NAMALWA (cell line): ENCODE measurements at regions not wholly inside any gene's neighbourhood (a gene's known extent, or its start where the extent isn't known, plus 50 kb on each side); places are given as distances from the start of the nearest gene placed in this dataset.
"Not testable (repeated sequence)": the region's sequence is repeated elsewhere in the genome, so short reads cannot be mapped to it uniquely, and the experiment has no call there.

Experiments
- DNase-seq: peaks from one replicate; pipeline ENCODE4 v3.0.0-alpha.2; 2015; ENCODE audit warnings: low spot score

GRCh38 chr5:56382896-56383295, 149.8 kb upstream of the ANKRD55 start:
- DNase-seq = no peak

GRCh38 chr5:56377573-56377972, 144.4 kb upstream of the ANKRD55 start:
- DNase-seq = no peak

- DNase-seq = no peak
Measured at GRCh38 chr5:56376128-56376527, 143.0 kb upstream of the ANKRD55 start.

DNA sequence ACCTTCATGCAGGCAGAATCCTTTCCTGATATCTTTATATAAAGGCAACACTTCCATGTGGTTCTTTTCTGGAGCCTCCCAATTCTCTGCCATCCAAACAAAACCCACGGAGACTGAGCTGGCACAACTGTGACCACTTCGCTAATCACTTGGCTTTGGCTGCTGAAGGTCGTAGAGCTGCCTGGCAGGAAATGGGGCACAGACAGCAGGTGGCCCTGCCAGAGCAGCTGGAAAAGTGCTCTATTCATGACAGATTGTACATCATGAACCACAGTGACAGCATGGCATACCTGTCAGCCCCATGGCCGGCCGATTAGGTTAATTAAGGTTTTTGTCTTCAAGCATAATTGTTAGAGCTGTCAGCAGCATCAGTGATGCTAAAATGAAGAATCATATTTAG, 141.9 kb upstream of the ANKRD55 start:
- no peak for DNase-seq

- not testable (repeated sequence) for DNase-seq
Measured at GRCh38 chr5:56372491-56372890, 139.4 kb upstream of the ANKRD55 start.

DNA sequence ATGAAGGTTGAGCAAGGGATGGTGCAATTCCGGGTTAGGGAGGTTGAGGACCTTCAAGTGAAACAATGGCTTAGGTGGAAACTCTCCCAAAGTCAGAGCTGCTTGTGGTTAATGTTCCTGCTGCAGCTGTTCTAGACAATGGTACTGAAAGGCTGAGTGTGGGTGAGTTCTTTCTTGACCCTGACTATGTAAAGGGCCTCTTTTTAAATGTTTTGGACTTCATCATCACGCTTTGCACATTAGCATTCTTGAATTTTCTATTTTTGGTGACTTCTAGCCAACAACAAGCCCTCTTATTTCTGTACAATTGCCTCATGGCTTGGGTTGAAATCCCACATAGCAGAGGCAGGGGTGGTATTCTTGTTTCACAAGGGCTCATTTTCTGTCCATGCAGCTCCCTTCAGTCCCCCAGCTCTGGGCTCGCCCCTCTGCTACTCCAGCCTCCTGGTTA, 136.3 kb upstream of the ANKRD55 start:
- DNase-seq = no peak

DNA sequence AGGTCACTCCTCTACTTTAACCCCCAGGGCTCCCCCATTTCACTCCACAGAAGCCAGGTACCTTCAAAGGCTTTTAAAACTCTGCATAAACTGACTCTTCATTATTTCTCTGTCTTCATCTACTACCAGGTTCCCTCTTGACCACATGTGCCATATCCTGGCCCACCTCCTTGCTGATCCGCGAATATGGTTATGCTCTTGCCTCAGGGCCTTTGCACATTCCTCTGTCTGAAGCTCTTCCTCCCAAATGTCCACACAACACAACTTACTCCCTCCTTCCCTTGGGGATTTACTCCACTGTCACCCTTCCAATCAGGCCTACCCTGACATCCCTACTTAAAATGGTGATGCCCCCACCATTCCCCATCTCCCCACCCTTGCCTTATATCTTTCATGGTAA, 134.6 kb upstream of the ANKRD55 start:
- no peak for DNase-seq

- DNase-seq = no peak
Measured at GRCh38 chr5:56366986-56367385, 133.9 kb upstream of the ANKRD55 start.

- DNase-seq = no peak
Measured at GRCh38 chr5:56361398-56361797, 128.3 kb upstream of the ANKRD55 start.

GRCh38 chr5:56360816-56361215, 127.7 kb upstream of the ANKRD55 start:
- no peak for DNase-seq

GRCh38 chr5:56359809-56360685, 126.9 kb upstream of the ANKRD55 start:
- DNase-seq = no peak

GRCh38 chr5:56358703-56359681, 125.9 kb upstream of the ANKRD55 start:
- DNase-seq = no peak

DNA sequence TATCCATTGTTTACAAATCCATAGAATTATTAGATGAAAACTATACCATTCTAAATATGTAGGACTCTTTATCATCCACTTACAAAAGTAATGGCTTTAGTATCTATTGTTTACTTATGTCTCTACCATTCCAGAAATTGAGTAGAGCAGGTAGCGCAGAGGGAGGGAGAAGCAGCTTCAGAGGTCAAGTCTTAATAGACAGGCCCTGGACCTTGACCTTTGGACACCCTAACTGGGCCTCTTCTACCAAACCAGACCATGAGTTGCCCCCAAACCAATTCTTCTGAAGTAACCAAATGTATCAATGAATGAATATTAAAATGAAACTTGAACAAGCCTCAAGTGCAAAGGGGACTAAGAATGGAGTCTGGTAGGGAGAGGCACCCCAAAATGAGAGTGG, 124.9 kb upstream of the ANKRD55 start:
- no peak for DNase-seq

DNA sequence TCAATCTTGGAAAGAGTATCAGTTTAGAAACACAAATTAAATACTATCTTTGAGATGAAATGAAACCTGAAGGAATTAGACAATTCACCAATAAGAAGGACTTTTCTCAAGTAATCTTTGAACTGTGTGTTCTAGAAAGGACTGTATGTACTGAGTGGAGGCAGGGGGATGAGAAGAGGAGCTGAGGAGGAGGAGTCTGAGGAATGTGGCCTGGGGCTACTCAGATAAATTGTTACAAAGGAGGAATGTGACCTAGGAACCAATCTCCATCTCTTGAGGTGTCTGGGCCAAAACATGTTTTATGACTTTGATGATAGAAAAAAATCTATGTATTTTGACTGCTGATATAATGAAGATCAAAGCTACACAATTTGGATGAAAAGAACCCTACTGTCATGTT, 124.3 kb upstream of the ANKRD55 start:
- DNase-seq = no peak

- DNase-seq = no peak
Measured at GRCh38 chr5:56356836-56357160, 123.7 kb upstream of the ANKRD55 start.

- DNase-seq = no peak
Measured at GRCh38 chr5:56356121-56356835, 123.1 kb upstream of the ANKRD55 start.

DNA sequence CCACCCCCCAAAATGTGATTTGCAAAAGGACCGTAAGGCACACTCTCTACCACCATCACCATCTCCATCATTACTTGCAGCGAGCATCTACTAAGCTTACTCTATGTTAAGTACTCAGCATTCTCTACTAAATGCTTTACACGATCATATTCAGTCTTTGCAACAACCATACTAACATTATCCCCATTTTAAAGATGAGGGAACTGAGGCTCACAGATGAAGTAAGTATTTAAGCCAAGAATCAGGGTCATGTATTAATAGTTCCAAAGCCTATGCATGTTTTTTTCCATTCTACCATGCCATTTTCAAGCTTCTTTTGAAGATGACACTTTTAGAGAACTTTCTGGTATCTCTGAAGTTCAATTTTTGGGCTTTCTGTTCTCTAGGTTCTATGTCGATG, 121.7 kb upstream of the ANKRD55 start:
- no peak for DNase-seq

DNA sequence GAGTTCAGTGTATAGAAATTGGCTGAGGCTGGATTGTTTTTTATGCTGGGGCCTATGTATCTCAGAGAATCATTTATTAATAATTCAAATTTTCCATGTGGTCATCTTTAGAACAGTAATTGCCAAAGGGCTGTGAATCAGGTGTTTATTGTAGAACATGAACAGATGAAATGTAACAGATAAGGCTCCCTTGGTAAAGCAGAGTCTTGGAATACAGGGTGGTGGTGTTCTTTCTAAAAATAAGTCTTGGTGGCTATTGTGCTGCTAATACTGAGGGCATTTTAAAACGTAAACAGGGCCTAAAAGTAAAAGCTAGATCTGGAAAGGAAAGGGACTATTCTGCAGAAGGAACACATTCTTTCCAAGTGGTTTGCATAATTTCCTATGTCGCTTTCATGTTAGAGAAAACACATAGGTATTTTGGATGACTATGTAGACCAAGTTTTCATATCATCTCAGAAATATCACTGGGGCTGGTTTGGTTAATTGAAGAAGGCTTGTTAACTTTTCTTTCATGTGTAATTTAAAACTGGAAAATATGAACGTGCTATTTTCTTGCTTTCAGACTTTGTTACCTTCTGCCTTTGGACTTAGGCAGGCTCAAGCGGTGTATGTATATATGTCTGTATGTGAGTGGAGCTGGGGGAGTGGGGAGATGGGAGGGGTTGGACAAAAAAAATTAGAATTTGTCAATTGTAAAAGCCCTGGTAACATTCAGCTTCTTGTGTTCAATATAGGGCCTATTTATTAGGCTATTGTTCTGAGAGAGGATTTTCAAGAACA, 119.9 kb upstream of the ANKRD55 start:
- no peak for DNase-seq

- DNase-seq = no peak
Measured at GRCh38 chr5:56350597-56351170, 117.6 kb upstream of the ANKRD55 start.

DNA sequence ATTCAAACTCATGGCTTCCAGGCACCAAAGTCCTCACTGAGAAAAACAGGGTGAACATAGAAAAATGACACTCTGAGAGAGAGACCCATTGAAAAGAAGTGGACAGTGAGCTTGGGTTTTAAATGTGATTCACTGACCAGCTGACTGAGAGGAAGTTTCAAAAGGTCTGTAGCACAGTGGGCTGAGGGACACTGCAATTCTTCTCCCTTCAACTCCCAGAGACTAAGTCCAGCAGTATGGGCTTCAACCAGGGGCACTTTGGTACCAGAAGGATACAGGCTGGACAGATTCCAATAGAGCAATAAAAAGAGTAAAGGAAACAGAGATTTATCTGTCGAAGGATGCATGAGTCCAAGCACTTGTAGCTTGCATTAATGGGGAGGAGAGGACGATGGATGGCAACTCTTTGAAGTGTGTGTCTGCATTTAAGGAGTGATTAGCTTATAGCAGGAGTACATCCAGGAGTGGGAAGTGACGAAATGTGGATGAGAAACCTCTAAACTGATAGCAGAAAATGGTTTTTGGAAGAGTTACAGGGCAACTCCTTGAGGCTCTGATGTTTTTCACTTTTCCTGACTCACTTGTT, 117.0 kb upstream of the ANKRD55 start:
- DNase-seq = no peak

GRCh38 chr5:56349461-56349860, 116.3 kb upstream of the ANKRD55 start:
- DNase-seq = no peak
